ENCODE measurements at regions not wholly inside any gene's neighbourhood (a gene's known extent, or its start where the extent isn't known, plus 50 kb on each side); places are given as distances from the start of the nearest gene placed in this dataset.
"Not testable (repeated sequence)": the region's sequence is repeated elsewhere in the genome, so short reads cannot be mapped to it uniquely, and the experiment has no call there.

DNA sequence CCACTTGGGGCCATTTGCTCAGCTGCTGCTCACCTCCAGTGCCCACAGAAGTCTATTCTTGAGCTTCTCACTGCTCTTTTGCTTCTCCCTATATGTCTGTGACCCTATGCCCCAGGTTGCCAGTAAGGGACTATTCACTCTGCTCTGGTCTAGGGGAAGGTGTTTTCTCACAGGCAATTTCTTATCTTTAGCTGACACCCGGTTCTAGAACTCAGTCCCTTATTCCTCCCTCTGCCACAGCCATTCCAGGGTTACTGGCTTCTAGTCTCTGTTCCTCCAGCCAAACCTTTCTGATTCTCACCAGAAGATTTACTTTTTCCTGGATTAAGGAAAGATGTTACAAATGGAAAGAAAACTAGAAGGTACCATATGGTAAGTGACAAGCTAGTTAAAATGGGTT is 574.0 kb downstream of the NTRK3 start:
- intact Hi-C loops (cut with DNase I): no loop called here
- no peak for DNase-seq

DNA sequence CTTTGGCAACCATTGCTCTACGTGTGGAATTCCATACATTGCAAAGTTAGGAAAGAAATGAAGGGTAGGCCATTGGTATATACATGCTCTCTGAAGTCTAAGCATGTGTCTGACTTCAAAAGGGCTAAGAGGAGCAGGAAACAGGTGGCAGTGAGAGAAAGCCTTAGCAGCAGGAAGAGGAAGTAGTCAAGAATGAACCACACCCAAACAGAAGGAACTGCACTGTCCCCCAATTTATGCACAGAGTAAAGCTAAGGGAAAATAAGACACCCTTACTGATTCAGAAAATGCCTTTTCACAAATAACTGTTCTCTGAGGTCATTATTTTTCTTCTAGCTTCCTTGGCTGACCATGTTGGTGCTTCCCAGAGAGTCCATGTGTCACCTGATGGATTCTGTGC is 575.4 kb downstream of the NTRK3 start:
- intact Hi-C loops (cut with DNase I): no loop called here

DNA sequence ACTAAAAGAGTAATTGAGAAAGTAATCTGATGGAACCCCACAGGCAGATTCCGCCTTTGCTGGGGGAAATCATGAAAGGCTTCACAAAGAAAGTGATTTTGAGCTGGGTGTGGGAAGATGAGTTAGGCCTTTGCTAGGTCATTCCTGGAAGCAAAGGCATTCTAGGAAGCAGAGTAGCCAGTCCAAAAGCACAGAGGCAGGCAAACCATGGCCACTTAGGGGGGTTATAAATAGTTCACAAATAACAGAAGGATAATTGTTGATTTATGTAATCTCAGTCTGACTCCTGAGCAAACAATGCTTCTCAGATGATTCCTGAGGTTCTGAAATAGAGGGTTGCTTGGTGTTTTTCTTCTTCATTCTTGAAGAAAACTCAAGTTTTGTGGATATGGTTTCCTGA is 576.3 kb downstream of the NTRK3 start:
- intact Hi-C loops (cut with DNase I): no loop called here
- DNase-seq: no peak

More for the DNA sequence above, 575.4 kb downstream of the NTRK3 start:
- DNase-seq: no peak

DNA sequence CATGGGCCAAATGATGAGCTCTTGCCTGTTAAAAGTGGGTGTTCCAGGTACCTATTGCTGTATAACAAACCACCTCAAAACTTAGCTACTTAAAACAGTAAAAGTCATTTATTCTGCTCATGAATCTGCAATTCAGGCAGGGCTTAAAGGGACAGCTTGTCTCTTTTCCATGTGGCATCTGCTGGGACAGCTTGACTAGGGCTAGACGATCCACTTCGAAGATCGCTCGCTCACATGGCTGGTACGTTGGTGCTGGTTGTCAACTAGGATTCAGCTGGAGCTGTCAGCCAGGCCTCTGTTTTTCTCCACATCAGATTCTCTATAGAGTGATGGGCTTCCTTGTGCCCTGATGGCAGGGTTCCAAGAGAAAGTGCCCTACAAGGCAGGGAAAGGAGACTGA is 581.3 kb downstream of the NTRK3 start:
- no peak for DNase-seq
- intact Hi-C loops (cut with DNase I): loop anchor here (10.0 kb wide), 1 partner anchor 580 kb away; the partner anchor contains the start of gene NTRK3

DNA sequence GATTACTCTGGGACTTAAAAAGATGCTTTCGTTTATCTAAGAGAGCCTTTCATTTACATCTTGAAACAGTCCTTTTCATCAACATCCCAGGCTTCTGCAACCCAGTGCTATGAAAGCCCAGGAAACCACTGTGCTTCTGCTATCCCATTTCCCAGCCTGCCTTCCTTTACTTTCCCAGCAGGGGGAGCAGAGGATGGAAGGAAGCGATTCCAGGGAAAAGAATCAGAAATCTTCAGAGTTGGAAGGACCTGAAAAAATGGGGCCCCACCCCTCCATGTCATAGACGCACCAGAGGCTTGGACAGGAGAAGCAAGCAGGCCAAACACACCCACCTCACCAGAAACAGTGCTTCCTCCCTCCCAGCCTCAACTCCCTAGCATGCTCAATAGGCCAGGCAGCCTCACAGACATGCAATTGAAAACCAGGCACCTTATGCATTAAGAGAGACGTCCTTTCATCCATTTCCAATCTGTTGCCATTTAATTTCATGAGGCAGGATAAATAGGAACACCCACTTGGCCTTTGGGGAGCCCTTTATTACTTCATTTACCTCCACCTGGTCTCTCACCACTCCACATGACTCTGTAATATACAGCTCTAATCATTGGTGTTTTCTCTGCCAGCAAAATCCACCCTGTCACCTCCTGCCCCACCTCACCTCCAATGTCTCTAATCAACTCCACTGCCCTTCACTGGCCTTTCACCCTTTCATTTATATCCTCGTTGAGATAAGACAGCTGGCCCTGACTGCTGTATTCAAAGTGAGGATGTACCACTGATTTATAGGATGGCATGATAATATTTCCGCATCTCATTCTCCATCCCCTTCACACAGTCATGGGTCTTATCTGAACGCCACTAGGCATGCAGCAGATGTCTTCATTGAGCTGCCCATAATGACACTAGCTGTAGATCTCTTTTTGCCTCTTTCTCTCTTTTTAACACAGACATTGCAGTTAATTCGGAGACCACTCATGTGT is 583.9 kb downstream of the NTRK3 start:
- intact Hi-C loops (cut with DNase I): loop anchor here (10.0 kb wide), 1 partner anchor 582 kb away; the partner anchor contains the start of gene NTRK3
- DNase-seq: peak in 7 of 10 donors; percentile 16 to 87 (median 44)

DNA sequence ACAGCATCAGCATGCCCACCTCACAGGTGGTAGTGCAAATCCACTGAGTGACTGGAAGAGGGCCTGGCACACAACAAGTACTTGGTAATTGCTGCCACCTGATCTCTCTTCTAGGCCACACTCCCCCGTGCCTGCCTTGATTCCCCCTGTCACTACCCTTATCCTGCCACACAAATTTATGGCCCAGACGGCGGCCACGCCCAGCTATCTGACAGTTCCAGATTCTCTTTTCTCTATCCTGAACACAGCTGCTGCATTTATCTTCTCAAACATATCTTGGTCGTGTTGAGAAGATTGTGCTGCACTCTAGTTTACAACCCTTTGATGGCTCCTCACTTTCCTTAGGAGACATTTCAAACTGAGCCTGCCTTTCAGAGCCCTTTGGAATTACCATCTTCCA is 585.2 kb downstream of the NTRK3 start:
- intact Hi-C loops (cut with DNase I): loop anchor here (10.0 kb wide), 1 partner anchor 584 kb away; the partner anchor contains the start of gene NTRK3
- DNase-seq: peak in 1 of 10 donors; percentile 57

DNA sequence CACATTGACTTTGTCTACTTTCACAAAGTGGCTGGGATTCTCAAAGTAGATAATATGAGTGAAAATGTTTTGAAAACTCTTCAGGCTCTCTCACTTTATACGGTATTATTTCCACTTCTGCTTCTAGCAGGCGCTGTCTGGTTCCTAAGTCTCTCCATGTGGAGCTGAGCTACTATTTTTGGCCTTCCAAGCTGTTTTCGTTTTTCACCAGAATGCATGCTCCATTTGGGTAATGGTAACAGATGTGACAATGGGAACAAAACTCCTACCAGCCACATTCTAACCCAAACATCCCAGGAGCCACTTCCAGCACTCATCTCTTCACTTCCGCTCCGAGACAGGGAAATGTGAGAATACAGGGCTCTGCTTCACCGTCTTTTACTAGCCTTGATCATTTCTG is 586.7 kb downstream of the NTRK3 start:
- intact Hi-C loops (cut with DNase I): loop anchor here (10.0 kb wide), 1 partner anchor 585 kb away; the partner anchor contains the start of gene NTRK3
- DNase-seq: no peak

DNA sequence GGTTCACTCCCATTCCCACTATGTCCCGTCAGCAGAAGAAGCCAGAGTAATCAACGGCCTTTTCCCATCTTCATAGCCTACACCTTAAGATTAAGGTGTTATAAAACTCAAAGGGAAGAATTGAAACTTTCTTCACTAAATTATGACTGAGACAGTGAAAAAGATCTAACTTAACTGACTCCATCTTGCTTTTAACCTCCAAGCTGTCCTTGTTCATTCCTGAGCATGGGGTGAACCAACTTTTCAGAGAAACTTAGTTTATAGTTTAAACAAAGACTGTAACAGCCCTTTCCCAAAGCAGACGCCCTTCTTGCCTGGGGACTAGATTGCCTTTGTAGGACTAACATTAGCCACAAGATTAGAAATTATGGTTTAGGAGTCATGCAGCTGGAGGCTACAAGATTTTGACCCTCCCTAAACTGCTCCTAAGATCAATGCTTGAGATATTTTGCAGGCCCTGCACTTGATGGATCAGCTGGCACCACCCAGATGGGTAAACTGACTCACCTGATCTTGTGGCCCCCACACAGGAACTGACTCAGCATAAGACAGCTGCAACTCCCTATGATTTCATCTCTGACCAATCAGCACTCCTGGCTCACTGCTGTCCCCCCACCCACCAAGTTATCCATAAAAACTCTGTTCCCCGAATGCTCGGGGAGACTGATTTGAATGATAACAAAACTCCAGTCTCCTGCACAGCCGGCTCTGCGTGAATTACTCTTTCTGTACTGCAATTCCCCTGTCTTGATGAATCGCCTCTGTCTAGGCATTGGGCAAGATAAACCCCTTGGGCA is 587.6 kb downstream of the NTRK3 start:
- DNase-seq: peak in 1 of 10 donors; percentile 25
- intact Hi-C loops (cut with DNase I): not testable (repeated sequence)

DNA sequence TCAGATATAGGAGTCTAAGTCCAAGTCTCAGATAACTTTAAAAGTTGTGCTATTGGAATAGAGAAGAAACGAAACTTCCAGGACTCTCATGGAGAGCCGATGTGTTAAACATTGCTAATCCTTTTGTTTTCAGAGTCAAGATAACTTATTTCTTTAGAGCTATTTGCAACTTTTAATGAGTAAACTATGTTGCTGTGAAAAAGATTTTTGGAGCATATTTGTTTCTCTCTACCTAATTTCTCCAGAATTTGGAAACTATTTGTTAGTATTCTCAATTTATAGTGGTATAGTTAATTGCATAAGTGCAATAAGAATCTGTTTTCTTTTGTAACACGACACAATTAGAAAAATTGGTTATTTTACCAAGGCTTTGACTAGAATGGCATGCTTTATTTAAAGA is 588.9 kb downstream of the NTRK3 start:
- no peak for DNase-seq
- intact Hi-C loops (cut with DNase I): no loop called here

DNA sequence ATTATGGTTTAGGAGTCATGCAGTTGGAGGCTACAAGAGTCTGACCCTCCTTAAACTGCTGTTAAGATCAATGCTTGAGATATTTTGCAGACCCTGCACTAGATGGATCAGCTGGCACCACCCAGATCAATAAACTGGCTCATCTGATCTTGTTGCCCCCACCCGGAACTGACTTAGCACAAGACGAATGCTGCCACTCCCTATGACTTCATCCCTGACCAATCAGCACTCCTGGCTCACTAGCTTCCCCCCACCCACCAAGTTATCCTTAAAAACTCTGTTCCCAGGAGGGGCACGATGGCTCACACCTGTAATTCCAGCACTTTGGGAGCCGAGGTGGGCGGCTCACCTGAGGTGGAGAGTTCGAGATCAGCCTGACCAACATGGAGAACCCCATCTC is 594.0 kb downstream of the NTRK3 start:
- no peak for DNase-seq
- intact Hi-C loops (cut with DNase I): no loop called here

DNA sequence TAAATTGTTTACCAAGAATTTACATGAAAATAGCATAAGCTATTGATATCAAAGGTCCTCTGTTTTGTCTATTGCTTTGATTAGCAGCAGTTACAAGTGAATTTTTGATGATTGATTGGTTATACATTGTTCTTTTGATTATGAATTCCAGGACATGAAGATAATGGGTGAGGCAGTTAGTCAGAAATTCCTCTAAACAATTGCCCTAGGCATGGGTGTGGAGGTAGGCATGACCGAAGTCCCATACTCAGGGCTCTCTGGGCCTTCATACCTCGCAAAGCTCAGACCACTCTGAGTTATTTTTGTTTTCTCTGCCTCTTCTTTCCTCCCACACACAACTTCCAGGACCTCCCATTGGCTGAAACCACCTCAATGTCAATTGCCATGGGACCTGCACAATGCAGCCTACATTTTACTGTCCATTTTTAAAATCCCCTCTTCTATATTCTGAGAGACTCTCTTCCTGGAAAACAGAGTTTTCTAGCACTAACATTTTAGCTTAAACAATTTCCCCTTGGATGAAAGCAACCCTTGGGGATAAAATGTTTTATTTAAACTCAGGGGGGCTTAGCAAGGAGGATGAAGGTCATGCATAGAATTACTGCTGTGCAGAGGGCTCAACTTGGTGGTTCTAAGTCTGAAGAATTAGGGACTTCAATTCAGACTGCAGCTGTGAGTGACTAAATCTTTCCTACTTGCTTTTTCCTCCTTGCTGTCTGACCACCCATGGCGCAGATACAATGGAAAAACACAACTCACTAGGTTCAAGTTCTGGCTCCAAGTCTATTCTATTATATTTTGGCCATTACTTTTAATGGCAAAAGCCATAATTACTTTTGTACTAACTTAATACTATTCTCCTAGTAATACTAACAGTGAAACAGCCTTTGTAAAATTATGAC is 594.8 kb downstream of the NTRK3 start:
- no peak for DNase-seq
- intact Hi-C loops (cut with DNase I): no loop called here

DNA sequence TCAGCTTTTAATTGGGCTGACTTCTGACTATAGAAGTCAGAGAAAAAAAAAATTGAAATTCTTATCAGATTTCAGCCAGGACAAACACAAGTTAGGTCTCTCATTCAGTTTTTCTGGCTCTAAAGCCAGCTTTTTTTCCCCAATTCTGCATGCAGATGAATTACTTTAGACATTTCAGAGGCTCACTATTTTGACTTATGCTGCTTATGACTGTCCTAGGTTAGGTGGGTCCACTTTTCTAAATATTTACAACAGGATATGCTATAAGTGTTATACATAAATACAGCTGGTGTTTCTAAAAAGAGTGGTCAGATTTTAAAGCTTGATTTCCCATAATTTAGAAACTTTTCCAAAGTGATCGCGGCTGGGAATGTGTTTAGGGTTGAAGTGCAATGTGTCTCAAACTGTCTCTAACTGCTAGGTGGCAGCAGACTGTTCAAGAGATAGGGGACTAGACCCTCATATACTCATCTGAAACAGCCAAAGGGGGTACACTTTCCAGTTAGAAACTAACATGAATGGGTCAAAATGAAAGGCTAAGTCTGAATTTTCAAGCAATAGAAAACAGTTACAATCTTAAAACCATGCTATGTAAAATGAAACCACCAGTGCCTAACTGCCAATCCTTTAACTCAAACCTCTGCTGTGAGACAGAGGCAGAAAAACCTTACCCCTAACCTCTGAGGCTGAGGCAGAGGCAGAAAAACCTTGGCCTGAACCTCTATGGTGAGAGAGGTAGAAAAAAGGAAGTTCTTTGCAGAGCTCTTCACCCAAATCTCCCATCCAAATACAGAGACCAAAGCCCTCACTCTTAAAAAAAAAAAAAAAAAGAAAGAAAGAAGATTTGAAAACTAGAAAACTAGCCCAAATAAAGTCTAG is 596.0 kb downstream of the NTRK3 start:
- no peak for DNase-seq
- intact Hi-C loops (cut with DNase I): no loop called here

DNA sequence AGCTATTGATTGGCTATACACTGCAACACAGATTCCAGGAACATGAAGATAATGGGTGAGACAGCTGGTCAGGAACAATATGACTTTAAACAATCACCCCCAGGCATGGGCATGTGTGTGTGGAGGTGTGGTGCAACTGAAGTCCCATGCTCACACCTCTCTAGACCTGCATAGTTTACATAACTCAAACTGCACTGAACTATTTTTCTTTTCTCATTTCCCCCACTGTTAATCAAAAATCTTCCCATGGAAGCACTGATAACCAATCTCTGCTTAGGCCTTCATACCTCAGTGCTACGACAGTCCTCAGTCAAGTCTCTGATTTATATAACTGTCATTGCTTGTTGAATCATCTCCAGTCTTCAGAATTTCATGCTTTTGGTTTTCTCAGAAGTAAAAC is 600.2 kb downstream of the NTRK3 start:
- no peak for DNase-seq
- intact Hi-C loops (cut with DNase I): no loop called here

DNA sequence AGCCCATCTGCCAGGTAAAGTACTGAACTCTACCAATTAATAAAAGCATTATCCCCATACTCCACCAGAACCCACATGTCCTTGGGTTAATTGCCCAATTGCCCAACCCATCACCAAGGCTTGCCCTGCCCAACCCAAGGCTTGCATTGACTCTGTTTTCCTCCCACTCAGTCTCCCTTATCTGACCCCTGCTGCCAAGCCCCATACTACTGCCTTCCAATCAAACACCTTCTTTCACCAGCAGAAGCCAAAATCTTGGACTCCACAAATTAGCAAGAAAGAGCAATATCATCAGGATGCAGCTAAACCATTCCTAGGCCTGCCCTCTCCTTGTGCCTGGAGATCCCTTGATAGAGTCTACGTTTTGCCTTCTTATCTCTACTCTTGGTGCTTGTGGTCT is 602.9 kb downstream of the NTRK3 start:
- DNase-seq: no peak
- intact Hi-C loops (cut with DNase I): no loop called here

DNA sequence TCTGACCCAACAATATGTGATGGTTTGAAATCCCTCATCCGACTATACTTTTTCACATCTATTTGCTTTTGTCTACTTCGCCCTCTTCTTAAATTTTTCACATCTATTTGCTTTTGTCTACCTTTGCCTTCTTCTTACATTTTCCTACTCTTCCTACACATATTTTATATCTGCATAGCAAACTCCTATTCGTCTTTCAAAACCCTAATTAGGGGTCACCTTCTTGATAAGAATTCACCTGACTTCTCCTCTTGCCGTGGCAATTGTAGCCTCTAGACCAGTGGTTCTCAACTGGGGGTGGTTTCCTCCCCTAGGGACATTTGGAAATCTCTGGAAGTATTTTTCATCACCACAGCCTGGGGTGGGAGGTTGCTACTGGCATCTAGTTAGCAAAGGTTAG is 607.4 kb downstream of the NTRK3 start:
- intact Hi-C loops (cut with DNase I): no loop called here
- no peak for DNase-seq

DNA sequence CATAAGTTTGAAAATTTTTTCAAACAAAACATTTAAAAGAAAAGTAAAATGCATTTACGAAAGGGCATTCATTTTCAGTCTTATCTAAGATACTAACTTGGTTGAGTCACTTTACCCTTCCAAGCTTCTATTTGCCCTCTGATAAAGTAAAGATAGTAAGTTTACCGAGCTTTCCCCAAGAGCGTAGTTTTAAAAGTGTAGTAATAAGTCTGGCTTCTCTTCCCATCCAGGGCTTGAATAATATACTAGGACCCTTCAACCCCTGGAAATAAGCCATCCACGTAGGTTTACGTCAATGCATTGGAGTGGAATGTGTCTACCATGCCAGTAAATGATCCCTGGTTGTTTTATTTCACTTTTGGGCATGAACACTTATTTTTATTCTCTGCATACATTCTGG is 608.3 kb downstream of the NTRK3 start:
- DNase-seq: no peak
- intact Hi-C loops (cut with DNase I): no loop called here

DNA sequence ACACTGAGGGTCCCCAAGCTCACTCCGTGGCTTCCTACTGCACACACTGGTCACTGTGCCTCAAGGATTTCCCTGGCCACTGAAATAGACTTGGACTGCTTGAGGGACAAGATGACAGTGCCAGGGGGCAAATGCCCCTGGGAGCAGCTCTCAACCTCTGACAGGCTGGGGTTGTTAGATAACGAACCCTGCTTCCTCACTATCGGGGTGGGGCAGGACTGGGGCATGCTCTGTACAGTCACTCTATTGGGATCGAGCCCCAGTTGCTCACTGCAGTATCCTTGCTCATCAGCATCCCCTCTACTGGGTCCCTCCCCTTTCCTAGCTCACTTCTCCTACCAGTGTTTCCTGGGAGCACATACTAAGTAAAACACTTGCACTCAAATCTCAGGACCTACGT is 610.8 kb downstream of the NTRK3 start:
- DNase-seq: no peak
- intact Hi-C loops (cut with DNase I): no loop called here

DNA sequence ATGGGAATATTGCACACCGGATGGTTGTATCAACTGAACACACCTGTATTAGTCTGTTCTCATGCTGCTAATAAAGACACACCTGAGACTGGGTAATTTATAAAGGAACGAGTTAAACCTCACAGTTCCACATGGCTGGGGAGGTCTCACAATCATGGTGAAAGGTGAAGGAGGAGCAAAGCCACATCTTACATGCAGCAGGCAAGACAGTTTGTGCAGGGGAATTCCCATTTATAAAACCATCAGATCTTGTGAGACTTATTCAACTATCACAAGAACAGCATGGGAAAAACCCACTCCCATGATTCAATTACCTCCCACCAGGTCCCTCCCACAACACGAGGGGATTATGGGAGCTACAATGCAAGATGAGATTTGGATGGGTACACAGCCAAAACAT is 613.5 kb downstream of the NTRK3 start:
- intact Hi-C loops (cut with DNase I); DNase-seq: not testable (repeated sequence)

DNA sequence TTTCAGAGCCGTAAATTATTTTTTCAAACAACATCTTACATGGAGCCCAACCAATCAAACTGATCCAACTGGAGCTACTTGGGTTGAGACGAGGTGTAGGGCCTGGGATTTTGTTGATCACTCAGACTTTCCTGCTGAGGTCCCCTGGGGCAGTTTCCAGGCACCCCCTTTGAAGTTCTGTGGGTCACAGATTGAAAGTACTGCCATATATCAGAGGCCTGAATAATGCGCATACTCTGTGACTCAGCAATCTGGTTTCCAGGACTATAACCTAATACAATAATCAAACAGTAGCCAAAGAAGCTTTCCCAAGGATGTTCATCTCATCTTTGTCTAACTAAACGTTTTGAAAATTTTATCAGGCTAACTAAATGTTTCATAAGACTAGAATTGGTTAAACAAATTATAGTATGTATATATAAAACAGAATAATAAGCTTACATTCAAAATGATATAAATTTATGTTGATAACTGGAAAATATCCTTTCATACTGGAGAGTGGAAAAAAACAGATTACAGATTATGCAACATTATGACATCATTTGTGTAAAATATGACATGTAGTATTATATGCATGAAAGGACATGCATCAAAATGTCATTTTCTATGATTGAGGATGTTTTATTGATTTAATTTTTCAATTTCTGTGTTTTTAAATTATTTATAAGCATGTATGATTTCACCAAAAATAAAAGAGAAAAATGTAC is 617.1 kb downstream of the NTRK3 start:
- DNase-seq: no peak
- intact Hi-C loops (cut with DNase I): no loop called here
